HepG2 (cell line): ENCODE measurements at regions not wholly inside any gene's neighbourhood (a gene's known extent, or its start where the extent isn't known, plus 50 kb on each side); places are given as distances from the start of the nearest gene placed in this dataset.

Experiments
- ATAC-seq: fragments of 200-7000 bp; cut with Tn5 transposase; 3 replicates; pipeline ENCODE4 v1.9.1; 2020; ENCODE audit warnings: mild to moderate bottlenecking, moderate library complexity
- BruUV-seq: library from RNA; stranded (reverse); fragments of 400-500 nt; replicated peaks from 2 replicates; lab custom pipeline; 2021; lab: Mats Ljungman, UMichigan
- CTCF ChIA-PET: fragments of 300-600 bp; formaldehyde crosslinking; extraction: SDS; loops from one replicate; lab custom pipeline; 2021; ENCODE audit warnings: low total read pairs, inconsistent platforms, low intra/inter-chr PET ratio; lab: Yijun Ruan, JAX
- POLR2A ChIA-PET: fragments of 350-600 bp; sonication (Branson Sonifier 250); formaldehyde crosslinking; loops from one replicate; lab custom pipeline; 2020; ENCODE audit warnings: antibody characterized with exemption, inconsistent platforms; lab: Yijun Ruan, JAX
- DNase-seq: peaks from one replicate; pipeline ENCODE4 v3.0.0-alpha.2; 2015; ENCODE audit warnings: low spot score
- FAIRE-seq: peaks from 3 replicates; lab custom pipeline; 2011; peaks lifted over from hg19 to GRCh38; lab: Jason Lieb, UNC
- H2AFZ ChIP-seq: one replicate; pipeline ENCODE4 v1.6.1; 2011; ENCODE audit warnings: low read length, inconsistent platforms
- H3K27ac ChIP-seq: fragments of 300-600 bp; 3 replicates; pipeline ENCODE4 v1.8.0; 2011; ENCODE audit warnings: mixed run types, mild to moderate bottlenecking, mixed read lengths, low read length, inconsistent platforms; ENCODE audit not compliant: insufficient read depth; ENCODE audit errors: extremely low read length
- H3K27me3 ChIP-seq, 2 experiments: fragments of 200-600 bp in 1 of 2; 2 replicates in 1 of 2; 3 replicates in 1 of 2; pipeline versions ENCODE4 v1.6.0 to v1.8.0; 2011; ENCODE audit warnings: low read length in 2 of 2, mild to moderate bottlenecking in 2 of 2, moderate library complexity in 2 of 2, inconsistent platforms in 1 of 2; ENCODE audit not compliant: insufficient read depth in 2 of 2, control insufficient read depth in 1 of 2
- H3K36me3 ChIP-seq, 2 experiments: fragments of 200-600 bp in 1 of 2; replicated peaks in 1 of 2; 2 replicates in 1 of 2; 3 replicates in 1 of 2; pipeline versions ENCODE4 v1.5.1 to v1.8.0; 2011; ENCODE audit warnings: low read length in 2 of 2, inconsistent platforms in 1 of 2; ENCODE audit not compliant: insufficient read depth in 2 of 2, control insufficient read depth in 1 of 2
- H3K4me1 ChIP-seq: 2 replicates; pipeline ENCODE4 v1.5.1; 2012; ENCODE audit warnings: low read length, inconsistent platforms; ENCODE audit not compliant: insufficient read depth
- H3K4me2 ChIP-seq: 2 replicates; pipeline ENCODE4 v1.6.0; 2011; ENCODE audit warnings: low read depth, low read length, inconsistent platforms
- H3K4me3 ChIP-seq, 3 experiments: fragments of 200-600 bp in 1 of 3; sonication (generic), shearing (Covaris generic) in 1 of 3; replicated peaks in 1 of 3; 2 replicates each; pipeline ENCODE4 v1.5.1; 2011 to 2016; ENCODE audit warnings: low read length in 3 of 3, inconsistent platforms in 2 of 3, low read depth in 2 of 3, mild to moderate bottlenecking in 2 of 3, control low read depth in 1 of 3, mixed read lengths in 1 of 3; ENCODE audit not compliant: insufficient read depth in 1 of 3
- H3K79me2 ChIP-seq: one replicate; pipeline ENCODE4 v1.6.1; 2011; ENCODE audit warnings: low read length, inconsistent platforms; ENCODE audit not compliant: insufficient read depth
- H3K9ac ChIP-seq: 2 replicates; pipeline ENCODE4 v1.6.0; 2011; ENCODE audit warnings: mild to moderate bottlenecking, low read depth, low read length, inconsistent platforms; ENCODE audit not compliant: insufficient read depth
- H3K9me3 ChIP-seq: 2 replicates; pipeline ENCODE4 v1.5.1; 2012; ENCODE audit warnings: mild to moderate bottlenecking, low read length
- H4K20me1 ChIP-seq: 2 replicates; pipeline ENCODE4 v1.6.0; 2011; ENCODE audit warnings: inconsistent platforms, mild to moderate bottlenecking, low read length, moderate library complexity; ENCODE audit not compliant: insufficient read depth
- ARNT ChIP-seq: fragments of 450-650 bp; IDR thresholded peaks from 2 replicates; pipeline ENCODE4 v1.6.1; 2017
- GTF3A ChIP-seq: sonication (generic); formaldehyde crosslinking; conservative IDR thresholded peaks from 2 replicates; pipeline ENCODE4 v1.4.0; 2020; ENCODE audit warnings: mild to moderate bottlenecking, missing genetic modification reagents
- ISL2 ChIP-seq: sonication (generic); formaldehyde crosslinking; IDR thresholded peaks from 2 replicates; pipeline ENCODE4 v1.5.0; 2020; ENCODE audit warnings: missing genetic modification reagents
- KLF13 ChIP-seq: sonication (generic); formaldehyde crosslinking; IDR thresholded peaks from 2 replicates; pipeline ENCODE4 v1.4.0; 2020; ENCODE audit warnings: mild to moderate bottlenecking, missing genetic modification reagents
- RAD21 ChIP-seq: fragments of 450-650 bp; formaldehyde crosslinking; IDR thresholded peaks from 2 replicates; pipeline ENCODE4 v1.5.0; 2020; ENCODE audit warnings: mild to moderate bottlenecking
- RXRA ChIP-seq: sonication (generic); formaldehyde crosslinking; IDR thresholded peaks from 2 replicates; pipeline ENCODE4 v1.5.1; 2020; ENCODE audit warnings: missing genetic modification reagents
- ZFAT ChIP-seq: sonication (generic); formaldehyde crosslinking; conservative IDR thresholded peaks from 2 replicates; pipeline ENCODE4 v1.8.1; 2023; ENCODE audit warnings: missing genetic modification reagents, inconsistent platforms
- ZFP62 ChIP-seq: sonication (generic); formaldehyde crosslinking; IDR thresholded peaks from 2 replicates; pipeline ENCODE4 v1.4.0; 2020; ENCODE audit warnings: missing genetic modification reagents
- ZNF180 ChIP-seq: sonication (generic); formaldehyde crosslinking; IDR thresholded peaks from 2 replicates; pipeline ENCODE4 v1.4.0; 2020; ENCODE audit warnings: low read depth, missing genetic modification reagents, borderline replicate concordance
- ZNF225 ChIP-seq: sonication (generic); formaldehyde crosslinking; IDR thresholded peaks from 2 replicates; pipeline ENCODE4 v1.4.0; 2020; ENCODE audit warnings: mild to moderate bottlenecking, missing genetic modification reagents
- ZNF326 ChIP-seq: sonication (generic); formaldehyde crosslinking; IDR thresholded peaks from 2 replicates; pipeline ENCODE4 v1.4.0; 2020; ENCODE audit warnings: missing genetic modification reagents, borderline replicate concordance
- ZNF614 ChIP-seq: IDR thresholded peaks from 2 replicates; pipeline ENCODE4 v1.6.1; 2018; ENCODE audit warnings: missing biosample characterization, missing genetic modification reagents, inconsistent platforms, borderline replicate concordance
- in situ Hi-C: cut with HindIII; loops from 2 replicates; pipeline ENCODE4 v1.10.0; 2017; ENCODE audit warnings: low pct_unique_long_range_greater_than_20kb; ENCODE audit not compliant: extremely low pct_ligation_motif_present
- intact Hi-C: fragments of 100-400 bp; cut with micrococcal nuclease; formaldehyde crosslinking; loops from one replicate; pipeline ENCODE4 v1.10.0; 2022; ENCODE audit not compliant: unreplicated experiment
- TF ChIP-seq, protein P1 (sequence below): sonication (generic); formaldehyde crosslinking; IDR thresholded peaks from 2 replicates; pipeline ENCODE4 v1.4.0; 2020; ENCODE audit warnings: mild to moderate bottlenecking, missing genetic modification reagents

DNA sequence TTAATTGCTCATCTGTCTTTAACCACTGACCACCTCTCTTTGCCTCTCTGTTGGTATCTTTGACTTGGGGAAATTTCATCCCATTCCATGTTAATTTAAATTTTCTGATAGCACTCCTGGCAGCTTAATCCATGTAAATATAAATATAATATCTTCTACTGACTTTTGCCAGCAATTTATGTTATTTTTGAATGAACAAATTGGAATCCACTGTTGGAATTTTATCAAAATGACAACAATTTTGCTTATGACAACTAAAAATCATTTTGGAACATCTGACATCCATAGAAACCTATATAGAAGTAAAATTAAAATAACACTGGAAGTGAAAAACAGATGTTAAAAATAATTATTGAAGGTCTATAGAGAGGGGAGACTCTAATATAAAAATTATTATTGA is 176.5 kb upstream of the AKR1E2 start:
- TF ChIP-seq ZNF180 (CRISPR knock-in tag) (no peak), ZNF225 (CRISPR knock-in tag) (no peak), ZNF614 (CRISPR knock-in tag) (no peak), ZNF326 (CRISPR knock-in tag) (no peak), KLF13 (CRISPR knock-in tag) (no peak), RXRA (CRISPR knock-in tag) (no peak), ZFAT (CRISPR knock-in tag) (no peak), ISL2 (CRISPR knock-in tag) (no peak), ARNT (no peak), ZFP62 (CRISPR knock-in tag) (no peak), RAD21 (CRISPR knock-in tag) (no peak), GTF3A (CRISPR knock-in tag) (no peak)
- TF ChIP-seq, protein P1, sequence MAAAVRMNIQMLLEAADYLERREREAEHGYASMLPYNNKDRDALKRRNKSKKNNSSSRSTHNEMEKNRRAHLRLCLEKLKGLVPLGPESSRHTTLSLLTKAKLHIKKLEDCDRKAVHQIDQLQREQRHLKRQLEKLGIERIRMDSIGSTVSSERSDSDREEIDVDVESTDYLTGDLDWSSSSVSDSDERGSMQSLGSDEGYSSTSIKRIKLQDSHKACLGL (CRISPR knock-in tag): no peak
- Histone ChIP-seq H3K4me1 (no peaks in the 10 kb centered on the region), H2AFZ (no peak overlapping the region), H3K27me3 (peaks cover 0 to 13% of the 10 kb centered on the region in 2 experiments; a peak in 1 of 5 replicates), H3K9ac (no peak overlapping the region), H3K79me2 (no peaks in the 10 kb centered on the region), H3K4me3 (no peak overlapping the region), H3K36me3 (no peaks in the 10 kb centered on the region), H3K27ac (no peak overlapping the region), H4K20me1 (no peaks in the 10 kb centered on the region), H3K4me2 (no peak overlapping the region), H3K9me3 (no peaks in the 10 kb centered on the region)
- BruUV-seq: no TSS peak
- in situ Hi-C loops: no loop called here
- DNase-seq (no peak), ATAC-seq (no peak), FAIRE-seq (no peak)
- ChIA-PET POLR2A (no interaction called here), CTCF (no interaction called here)
- intact Hi-C loops: no loop called here
